ENCODE measurements at regions not wholly inside any gene's neighbourhood (a gene's known extent, or its start where the extent isn't known, plus 50 kb on each side); places are given as distances from the start of the nearest gene placed in this dataset.
A peak's percentile ranks its signal among the peaks of the same experiment; 100 is the strongest.

GRCh38 chr5:82349652-82350051 lies 71.5 kb upstream of the RPS23 start:
- DNase-seq, result peak; percentile 32

GRCh38 chr5:82348784-82349425 lies 70.8 kb upstream of the RPS23 start:
- no peak for DNase-seq

GRCh38 chr5:82347201-82347865 lies 69.2 kb upstream of the RPS23 start:
- no peak for DNase-seq

- no peak for DNase-seq
Measured at GRCh38 chr5:82346399-82347165, 68.4 kb upstream of the RPS23 start.

GRCh38 chr5:82345108-82345507 lies 67.0 kb upstream of the RPS23 start:
- no peak for DNase-seq

- no peak for DNase-seq
Measured at GRCh38 chr5:82341325-82341724, 63.2 kb upstream of the RPS23 start.

- no peak for DNase-seq
Measured at GRCh38 chr5:82340799-82341198, 62.6 kb upstream of the RPS23 start.

GRCh38 chr5:82339792-82340191 lies 61.6 kb upstream of the RPS23 start:
- DNase-seq, result no peak

GRCh38 chr5:82338771-82339373 lies 60.7 kb upstream of the RPS23 start:
- DNase-seq, result no peak

- DNase-seq, result no peak
Measured at GRCh38 chr5:82336959-82337351, 58.8 kb upstream of the RPS23 start.

GRCh38 chr5:82336226-82336958 lies 58.2 kb upstream of the RPS23 start:
- DNase-seq, result no peak

GRCh38 chr5:82335806-82336205 lies 57.7 kb upstream of the RPS23 start:
- no peak for DNase-seq

- no peak for DNase-seq
Measured at GRCh38 chr5:82334856-82335255, 56.7 kb upstream of the RPS23 start.

GRCh38 chr5:82334085-82334692 lies 56.0 kb upstream of the RPS23 start:
- no peak for DNase-seq

GRCh38 chr5:82332886-82333615 lies 54.9 kb upstream of the RPS23 start:
- DNase-seq, result no peak

GRCh38 chr5:82332064-82332855 lies 54.1 kb upstream of the RPS23 start:
- no peak for DNase-seq

- DNase-seq, result no peak
Measured at GRCh38 chr5:82331557-82331956, 53.4 kb upstream of the RPS23 start.

GRCh38 chr5:82330530-82331270 lies 52.5 kb upstream of the RPS23 start:
- no peak for DNase-seq

GRCh38 chr5:82329393-82329792 lies 51.2 kb upstream of the RPS23 start:
- no peak for DNase-seq

All from activated naive CD4-positive, alpha-beta T cell treated with Interleukin-2 at 50 U/mL for 16 hours (primary cell).